SHP77 (cell line): ENCODE measurements at regions not wholly inside any gene's neighbourhood (a gene's known extent, or its start where the extent isn't known, plus 50 kb on each side); places are given as distances from the start of the nearest gene placed in this dataset.

Experiments used
- DNase-seq, 2 experiments: peaks; one replicate each; lab custom pipeline; 2025; lab: John Stamatoyannopoulos, UW

DNA sequence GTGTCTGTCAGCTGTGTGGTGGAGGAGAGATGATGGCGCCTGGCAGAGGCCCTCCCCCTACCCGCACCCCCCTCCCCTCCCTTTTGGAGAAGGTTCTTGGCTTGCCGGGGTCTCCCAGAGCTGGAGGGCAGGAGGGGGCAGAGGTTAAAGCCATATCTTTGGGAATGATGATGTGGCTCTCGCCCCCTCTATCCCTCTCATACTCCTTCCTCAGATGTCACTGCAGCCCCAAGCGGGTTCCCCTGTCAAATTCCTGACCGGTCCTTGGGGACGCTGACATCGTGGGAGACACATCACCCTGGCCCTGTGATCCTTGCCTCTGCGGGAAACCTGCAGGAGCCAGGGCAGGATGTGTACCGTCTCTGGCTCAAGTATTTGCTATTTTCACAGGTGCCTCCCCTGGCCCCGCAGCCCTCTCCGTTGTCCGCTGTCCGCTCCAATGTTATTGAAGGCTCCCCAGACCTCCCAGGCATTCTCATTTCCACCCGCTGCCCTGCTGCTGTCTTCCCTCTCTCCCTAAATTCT is 109.5 kb downstream of the FOXD1 start:
- no peak for DNase-seq

DNA sequence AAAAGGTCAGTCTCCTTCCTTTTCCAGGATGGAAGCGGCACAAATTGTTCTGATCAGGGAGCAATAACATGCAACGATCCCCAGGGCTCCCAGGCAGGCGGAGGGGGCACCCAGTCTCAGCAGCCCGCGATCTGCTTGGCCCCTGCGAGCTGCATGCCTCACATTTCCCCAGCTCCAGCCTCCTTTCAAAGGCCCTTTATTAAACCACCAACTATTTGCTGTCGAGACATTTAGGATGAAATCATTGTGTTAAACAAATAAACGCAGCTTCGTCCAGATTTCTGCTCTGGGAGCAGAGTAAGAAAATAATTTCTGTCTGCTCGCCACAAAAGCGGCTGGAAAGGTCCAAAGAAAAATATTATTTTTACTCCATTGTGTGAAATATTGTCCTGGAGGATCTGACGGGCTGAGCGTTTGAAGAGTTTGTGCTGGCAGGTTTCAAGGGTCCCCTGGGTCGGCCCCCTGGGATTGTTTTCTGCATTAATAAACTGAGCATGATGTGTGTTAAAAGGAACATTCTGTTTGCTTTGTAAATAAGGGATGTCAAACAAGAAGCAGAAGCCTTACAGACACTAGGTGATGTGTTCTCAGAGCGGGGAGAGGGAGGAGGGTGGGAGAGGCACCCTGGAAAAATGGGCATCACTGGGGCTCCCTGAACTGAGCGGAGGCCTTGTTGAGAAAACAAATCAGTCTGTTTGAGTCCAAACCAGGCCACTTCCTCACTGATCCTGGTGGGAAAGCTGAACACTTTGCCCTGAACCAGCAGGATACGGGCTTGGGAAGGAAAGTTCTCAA is 110.1 kb downstream of the FOXD1 start:
- DNase-seq, result no peak

DNA sequence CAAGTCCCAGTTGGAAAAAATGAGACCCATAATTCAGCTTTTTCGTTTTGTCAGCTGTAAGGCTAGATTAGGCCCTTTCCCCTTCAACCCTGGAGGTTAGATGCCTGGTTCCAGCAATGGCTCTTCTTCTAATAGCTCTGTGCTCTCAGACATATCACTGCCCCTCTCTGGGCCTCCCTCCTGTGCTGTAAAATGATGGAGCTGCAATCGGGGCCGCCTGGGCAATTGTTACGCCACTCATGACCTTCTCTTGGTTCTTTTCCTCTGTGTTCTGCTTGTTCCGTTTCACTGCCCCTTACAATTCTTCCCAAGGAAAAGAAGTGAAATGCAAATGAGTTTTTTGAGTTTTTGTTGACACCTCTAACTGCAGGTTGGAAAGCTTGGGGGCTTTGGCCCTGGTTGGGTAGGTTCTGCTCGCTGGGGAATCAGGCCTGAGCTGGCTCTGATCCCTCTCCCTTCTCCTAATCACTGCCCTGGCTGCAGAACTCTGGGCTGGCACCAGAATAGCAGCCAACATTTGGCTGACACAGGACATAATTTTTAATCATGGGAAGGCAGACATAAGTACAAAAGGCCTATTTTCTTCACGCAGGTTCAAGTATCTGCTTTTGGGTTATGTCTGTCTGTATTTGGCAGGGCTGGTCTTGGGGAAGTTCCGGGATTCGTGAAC is 110.9 kb downstream of the FOXD1 start:
- DNase-seq, result no peak

DNA sequence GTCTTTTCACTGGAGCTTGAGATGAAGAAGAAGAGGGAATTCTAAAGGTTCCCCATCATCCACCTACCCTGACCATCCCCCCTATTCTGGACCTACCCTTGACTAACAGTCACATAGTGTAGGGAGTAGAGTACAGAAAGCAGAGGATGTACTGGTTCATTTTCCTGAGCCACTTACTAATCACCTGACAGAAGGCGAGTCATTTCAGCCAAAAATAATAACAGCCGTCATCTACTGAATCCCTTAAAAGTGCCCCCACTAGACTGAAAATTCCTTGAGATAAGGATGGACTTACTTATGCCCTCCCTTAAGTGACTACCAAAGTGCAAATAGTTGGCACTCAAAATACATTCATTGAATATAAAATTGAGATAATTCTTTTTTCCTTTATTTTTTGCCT is 112.2 kb downstream of the FOXD1 start:
- DNase-seq, result no peak

DNA sequence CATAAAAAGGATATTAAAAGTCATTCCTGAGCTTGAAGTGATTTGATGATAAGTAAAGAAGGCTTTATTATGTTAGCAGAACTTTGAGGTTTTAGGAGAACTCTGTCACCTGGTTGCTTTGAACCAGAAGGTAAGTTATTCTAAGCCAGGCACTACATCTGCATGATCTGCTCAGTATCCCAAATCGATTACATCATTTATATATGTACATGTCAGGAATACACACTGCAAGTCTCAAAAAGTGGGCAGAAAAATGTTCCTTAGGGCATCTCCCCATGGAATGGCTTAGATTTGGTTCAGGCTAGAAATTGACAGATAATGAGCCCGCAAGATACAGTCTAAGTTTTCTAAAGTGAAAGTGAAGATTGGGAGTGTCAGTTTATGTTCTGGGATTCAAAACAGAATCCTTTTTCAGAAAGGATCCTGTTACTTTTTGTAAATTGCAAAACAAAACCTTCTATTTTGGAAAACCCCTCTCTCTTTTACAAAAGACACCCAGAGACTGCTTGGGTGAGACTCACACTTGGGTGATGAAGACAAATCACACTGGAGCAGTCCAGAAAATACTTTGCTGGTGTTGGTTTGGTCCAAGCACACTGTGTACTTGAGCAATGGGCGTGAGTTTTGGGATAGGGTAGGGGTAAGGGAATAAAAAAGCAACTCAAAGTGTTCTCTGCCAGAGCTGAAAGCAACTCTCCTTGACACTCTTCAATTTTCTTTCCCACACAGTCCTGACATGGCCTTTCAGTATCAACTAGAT is 114.5 kb downstream of the FOXD1 start:
- no peak for DNase-seq

DNA sequence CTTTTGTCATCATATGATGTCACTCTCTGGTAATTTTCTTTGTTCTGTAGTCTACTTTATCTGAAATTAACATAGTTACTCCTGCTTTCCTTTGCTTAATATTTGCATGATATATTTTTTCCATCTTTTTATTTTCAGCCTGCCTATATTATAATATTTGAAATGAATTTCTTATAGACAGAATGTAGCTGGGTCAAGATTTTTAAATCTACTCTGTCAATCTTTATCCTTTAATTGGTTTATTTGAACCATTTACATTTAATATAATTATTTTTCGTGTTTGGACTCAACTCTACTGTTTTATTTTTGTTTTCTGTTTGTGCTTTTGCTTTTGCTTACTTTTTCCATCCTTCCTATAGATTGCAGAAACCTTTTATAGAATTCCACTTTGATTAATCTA is 118.0 kb downstream of the FOXD1 start:
- no peak for DNase-seq

DNA sequence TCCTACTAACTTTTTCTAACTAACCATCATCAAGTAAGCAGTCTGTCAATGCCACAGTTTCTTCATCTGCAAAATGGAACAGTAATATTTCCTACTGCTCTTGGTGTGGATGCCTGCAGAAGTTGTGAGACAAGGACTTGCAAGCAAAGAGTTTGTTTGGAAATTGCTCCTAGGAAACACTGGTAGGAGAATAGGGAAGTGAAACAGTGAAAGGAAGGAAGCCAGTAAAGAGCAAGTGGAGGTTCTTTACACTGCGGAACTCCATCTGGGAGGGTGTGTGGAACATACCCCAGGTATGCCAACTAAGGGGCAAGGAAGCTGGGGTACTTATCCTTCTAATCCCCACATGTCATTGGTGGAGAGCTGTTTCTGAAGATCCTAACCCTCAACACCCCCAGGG is 119.9 kb downstream of the FOXD1 start:
- DNase-seq, result no peak

DNA sequence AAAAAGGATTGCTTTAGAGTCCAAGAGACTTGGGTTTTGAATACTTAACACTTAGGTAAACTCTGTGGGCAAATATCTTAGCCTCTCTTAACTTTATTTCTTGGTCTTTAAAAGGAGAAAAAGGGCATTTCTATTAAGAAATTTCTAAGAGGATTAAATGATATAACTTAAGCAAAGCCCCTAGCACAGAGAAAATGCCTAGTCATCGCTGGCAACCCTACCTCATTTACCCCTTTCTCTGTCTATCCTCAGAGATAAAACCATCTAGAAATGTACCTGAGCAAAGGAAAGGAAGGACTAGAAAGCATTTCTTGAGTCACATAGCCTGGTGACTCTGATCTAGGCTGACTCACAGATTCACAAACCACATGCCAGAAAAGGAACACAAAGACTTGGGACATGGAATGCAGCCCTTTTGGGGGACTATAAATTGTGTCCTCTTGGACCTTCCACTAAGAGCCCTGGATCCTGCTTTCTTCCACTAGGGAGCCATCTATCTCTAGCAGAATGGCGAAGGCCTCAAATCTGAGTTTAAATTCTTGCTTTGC is 120.6 kb downstream of the FOXD1 start:
- no peak for DNase-seq

DNA sequence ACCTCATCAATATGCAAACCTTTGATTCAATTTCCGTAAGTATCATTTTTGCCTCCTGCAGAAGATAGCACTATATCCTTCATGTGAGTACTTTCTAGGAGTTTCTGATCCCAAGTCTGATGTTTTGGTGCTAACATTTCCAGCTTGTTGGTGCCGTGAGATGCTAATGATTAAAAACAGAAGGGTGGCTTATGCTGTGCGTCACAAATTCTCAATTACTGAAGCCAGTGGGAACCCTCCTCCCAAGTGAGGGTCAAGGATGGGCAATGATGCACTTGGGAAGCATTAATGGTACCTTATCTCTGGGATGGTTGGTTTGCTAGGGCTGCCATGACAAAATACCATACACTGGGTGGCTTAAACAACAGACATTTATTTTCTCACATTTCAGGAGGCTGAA is 123.0 kb downstream of the FOXD1 start:
- no peak for DNase-seq

DNA sequence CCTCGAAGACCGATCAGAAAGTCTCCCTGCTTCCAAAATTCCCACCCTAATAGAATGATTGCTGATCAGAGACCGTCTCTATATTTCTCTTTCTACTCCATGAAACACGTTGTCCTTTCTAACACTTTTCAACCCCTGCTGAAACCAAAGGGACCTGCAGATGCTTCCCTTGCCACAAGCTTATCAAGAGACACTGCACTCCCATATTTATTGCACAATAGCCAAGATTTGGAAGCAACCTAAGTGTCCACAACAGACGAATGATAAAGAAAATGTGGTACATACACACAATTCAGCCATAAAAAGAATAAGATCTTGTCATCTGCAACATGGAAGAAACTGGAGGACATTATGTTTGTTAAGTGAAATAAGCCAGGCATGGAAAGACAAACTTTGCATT is 125.1 kb downstream of the FOXD1 start:
- no peak for DNase-seq

DNA sequence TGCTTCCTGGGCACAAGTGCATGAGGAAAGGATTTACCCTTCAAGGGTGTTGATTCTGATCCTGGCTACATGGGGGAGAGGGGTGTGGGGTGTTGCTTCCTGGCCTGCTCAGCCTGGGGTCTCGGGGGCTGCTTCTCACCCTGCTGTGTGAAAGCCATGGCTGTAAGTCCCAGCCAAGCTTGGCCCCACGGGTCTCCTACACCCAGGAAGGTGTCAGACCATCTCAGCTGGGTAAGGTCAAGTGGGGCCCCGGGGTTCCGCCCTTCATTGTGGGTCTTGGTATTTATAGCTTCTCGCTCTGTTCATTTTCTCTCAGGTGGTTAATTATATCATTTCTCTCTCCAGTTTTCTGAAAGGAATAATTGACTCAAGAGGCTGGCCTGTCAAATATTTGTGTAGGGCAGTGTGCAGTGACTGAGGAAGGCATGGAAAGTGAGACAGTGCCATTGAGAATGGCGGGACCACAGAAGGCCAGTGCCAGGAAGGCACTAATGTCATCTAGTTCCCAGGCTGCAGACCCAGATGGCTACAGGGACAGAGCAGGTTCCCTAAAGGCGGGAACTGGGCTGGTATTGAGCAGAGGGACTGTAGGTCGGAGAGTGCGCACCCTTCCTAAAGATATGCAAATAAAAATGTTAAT is 126.0 kb downstream of the FOXD1 start:
- DNase-seq, result no peak

DNA sequence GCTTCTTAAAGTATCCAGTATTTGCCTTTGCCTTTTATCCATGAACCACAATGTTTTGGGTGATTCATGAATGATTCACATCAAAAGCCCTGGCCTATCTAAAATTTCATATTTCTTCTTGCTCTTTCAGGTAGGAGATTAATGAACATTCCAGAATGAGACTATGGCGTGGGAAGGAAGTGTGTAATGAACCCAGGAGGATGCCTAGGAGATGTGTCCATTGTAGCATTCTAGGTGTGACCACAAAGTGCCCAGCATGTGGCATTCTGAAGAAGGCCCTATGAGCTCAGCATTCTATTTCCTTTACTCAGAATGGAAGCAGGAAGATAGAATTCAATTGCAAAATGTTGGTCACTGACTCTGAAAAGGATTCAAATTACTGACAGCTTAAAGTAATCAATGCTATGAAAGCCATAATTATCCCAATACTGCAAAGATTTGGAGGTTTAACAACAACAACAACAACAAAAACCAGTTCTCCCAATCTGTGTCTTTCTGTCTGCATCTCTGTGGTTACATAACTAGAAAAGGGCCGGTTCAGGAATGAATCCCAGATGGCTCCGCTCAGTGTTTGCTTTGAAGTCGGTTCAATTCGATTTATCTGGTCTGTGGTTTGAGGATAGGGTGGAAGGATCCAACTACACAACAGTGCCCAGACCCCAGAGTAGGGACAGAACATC is 126.7 kb downstream of the FOXD1 start:
- DNase-seq, result peak; percentile 31 to 44

DNA sequence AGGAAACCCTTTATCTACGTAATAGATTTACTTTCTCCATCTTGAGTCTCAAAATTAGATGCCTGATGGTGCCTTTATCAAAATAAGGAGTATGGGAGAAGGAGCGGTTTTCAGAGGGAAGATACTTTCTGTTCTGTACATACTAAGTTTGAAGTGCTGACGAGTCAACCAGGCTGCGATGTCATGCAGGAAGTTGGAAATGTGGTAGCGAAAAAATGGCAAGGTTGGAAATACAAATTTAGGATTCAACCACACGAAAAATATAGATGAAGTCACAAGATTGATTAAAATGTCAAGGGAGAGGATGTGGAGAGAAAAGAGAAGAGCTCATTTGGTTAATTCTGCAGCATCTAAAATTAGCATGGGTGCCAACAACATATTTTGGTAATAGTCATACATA is 129.5 kb downstream of the FOXD1 start:
- no peak for DNase-seq

DNA sequence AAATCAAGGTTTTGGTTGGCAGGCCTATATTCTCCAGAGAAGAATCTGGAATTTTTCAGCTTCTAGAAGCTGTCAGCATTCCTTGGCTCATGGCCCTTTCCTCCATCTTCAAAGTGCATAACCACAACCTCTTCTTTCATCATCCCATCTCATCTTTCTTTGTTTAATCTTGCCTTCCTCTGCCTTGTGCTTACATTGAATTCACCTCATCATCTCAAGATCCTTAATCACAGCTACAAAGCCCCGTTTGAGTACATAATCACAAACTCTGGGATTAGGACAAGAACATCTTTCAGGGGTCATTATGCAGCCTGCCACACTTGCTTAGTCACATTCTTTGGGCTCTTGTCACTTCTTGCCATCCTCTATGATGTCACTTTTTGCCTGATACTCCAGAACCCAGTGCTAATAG is 130.3 kb downstream of the FOXD1 start:
- DNase-seq, result no peak

DNA sequence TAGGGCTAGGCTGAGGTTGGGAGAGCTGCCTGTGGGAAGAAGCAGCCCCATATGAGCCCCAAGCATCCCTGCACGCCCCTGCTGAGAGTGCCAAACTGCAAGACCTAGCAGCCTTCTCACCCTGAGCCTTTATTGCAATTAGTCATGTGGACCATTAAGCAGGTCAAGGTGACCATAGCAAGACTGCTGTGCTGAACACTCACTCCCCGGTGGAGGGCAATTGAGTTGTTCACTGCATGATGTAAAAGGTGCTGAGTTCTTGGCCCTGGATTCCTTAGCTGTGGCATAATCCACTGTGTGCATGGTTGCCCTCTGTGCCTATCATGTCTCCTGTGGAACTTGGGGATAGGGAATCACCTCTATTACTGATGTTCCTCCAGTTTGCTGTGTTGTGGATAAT is 131.1 kb downstream of the FOXD1 start:
- DNase-seq, result no peak

DNA sequence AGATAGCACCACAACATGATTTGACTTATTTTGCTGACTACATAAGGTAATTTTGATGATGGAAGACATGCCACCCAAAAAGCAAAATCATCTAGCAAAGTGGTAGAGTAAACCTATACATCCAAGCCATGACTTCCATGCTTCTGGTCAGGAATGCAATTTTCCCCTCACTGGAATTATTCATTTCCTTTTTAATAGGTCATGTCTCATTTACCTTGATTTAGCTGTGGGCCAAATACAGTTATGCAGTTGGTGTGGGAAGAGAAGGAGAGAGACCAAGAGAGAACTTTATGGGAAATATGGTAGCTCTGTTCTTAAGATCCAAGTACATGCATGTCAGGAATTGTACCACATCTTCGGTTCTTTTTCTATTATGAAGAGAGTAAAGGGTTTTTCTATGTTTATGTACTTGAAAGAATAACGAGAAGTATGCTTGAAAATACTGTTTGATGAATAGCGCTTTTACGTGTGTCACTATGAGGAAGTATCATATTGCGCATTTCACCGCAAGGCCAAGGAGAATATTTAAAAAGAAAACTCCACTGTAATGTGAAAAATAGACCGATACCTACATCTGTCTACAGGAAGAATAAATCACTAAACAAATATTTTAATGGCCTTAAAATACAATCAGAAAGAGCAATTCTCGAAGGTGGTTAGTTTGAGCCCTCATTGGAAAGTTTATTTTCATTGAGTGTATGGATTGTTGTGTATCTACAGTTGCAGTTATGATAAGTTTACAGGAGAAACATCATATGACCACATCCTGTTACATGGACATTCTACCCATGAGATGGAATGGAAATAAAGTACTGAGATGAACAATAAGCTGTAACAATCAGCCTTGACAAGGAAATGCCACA is 134.0 kb downstream of the FOXD1 start:
- DNase-seq, result no peak

DNA sequence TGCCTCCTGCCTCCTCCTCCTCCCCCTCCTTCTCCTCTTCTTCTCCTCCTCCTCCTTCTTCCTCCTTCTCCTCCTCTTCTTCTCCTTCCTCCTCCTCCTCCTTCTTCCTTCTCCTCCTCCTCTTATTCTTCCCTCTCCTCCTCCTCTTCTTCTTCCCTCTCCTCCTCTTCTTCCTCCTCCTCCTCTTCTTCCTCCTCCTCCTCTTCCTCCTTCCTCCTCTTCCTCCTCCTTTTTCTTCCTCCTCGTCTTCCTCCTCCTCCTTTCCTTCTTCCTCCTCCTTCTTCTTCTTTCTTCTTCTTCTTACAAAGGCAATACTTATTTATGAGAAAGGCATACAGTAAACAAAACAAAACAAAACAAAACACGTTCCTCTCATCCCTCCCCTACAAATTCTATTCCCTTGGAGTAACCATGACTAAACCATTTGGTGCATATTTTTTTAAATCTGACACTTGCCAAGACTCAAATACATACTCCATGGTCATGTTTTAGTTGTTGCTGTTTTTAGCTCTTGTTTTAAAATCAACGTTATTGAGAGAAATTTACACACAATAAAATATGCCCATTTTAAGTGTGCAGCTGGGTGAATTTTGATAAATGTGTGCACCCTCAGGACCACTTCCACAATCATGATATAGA is 135.6 kb downstream of the FOXD1 start:
- no peak for DNase-seq

DNA sequence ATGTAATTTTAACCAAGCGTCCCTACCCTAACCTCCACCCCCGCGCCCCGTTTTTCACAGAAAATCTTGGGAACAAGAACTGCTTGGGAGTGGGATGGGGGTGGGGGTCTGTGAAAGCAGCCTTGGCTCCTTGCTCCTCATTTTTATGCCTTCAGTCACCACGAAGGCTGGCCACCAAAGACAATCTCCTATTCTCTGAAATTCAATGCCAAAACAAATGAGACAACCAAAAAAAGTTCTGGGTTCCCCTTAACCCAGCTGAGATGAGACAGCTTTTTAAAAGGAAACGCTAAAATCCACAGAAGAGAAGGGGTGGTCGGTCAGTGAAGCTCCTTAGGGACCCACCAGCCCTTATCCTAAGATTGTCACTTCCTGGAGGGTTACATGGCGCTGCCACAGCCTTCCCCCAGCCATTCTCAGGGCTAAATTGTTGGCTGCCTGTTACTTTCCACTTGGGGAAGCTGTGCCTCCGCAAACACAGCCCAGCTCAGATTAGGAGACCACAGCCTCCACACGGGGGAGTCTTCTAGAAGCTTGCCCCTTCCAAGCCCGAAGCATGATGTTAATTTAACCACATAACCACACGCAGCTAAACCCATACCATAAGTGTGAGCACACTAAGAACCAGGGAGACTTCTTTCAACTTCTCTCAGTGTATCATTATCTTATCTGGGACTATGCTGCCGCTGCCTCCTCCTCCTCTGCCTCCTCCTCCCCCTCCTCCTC is 136.3 kb downstream of the FOXD1 start:
- DNase-seq, result no peak
